SK-N-MC (cell line): ENCODE measurements at regions not wholly inside any gene's neighbourhood (a gene's known extent, or its start where the extent isn't known, plus 50 kb on each side); places are given as distances from the start of the nearest gene placed in this dataset.

Experiments
- DNase-seq: peaks from one replicate; pipeline ENCODE4 v3.0.0-alpha.2; 2011; ENCODE audit warnings: low read depth, low spot score
- H3K27ac ChIP-seq: fragments of 200-600 bp; sonication (generic); 2 replicates; pipeline ENCODE4 v1.5.1; 2016; ENCODE audit warnings: mixed run types
- H3K36me3 ChIP-seq: fragments of 200-600 bp; sonication (generic); 2 replicates; pipeline ENCODE4 v1.6.1; 2017; ENCODE audit warnings: antibody characterized with exemption, low read length, mixed read lengths; ENCODE audit not compliant: insufficient read depth
- H3K4me3 ChIP-seq: fragments of 200-600 bp; sonication (generic); 2 replicates; pipeline ENCODE4 v1.5.1; 2016
- H3K9ac ChIP-seq: fragments of 200-600 bp; sonication (generic); 2 replicates; pipeline ENCODE4 v1.8.0; 2017; ENCODE audit warnings: mixed run types, mixed read lengths; ENCODE audit not compliant: insufficient read length
- H3K9me3 ChIP-seq: fragments of 200-600 bp; sonication (generic); 2 replicates; pipeline ENCODE4 v1.6.1; 2017; ENCODE audit warnings: low read depth, mild to moderate bottlenecking, antibody characterized with exemption, low read length, moderate library complexity, mixed read lengths
- EZH2 ChIP-seq: fragments of 200-600 bp; sonication (generic); IDR thresholded peaks from one replicate; pipeline ENCODE4 v1.6.1; 2017; ENCODE audit warnings: antibody characterized with exemption
- FOXP2 ChIP-seq: optimal IDR thresholded peaks from 2 replicates; pipeline ENCODE3; 2011; ENCODE audit warnings: mild to moderate bottlenecking, moderate library complexity; ENCODE audit not compliant: insufficient read depth; ENCODE audit errors: extremely low read length, control extremely low read depth
- POLR2AphosphoS5 ChIP-seq: IDR thresholded peaks from 2 replicates; pipeline ENCODE4 v1.6.1; 2012; ENCODE audit warnings: mild to moderate bottlenecking, low read depth, low read length, borderline replicate concordance

GRCh38 chr6:138656364-138657064, 117.1 kb upstream of the CCDC28A start:
- TF ChIP-seq FOXP2, result no peak
- no peak for TF ChIP-seq POLR2AphosphoS5
- TF ChIP-seq EZH2, result no peak
- no peaks in the 10 kb centered on the region for H3K36me3 ChIP-seq
- H3K4me3 ChIP-seq, result no peak overlapping the region
- no peak overlapping the region for H3K27ac ChIP-seq
- DNase-seq, result no peak
- no peaks in the 10 kb centered on the region for H3K9me3 ChIP-seq
- H3K9ac ChIP-seq, result no peak overlapping the region

- H3K4me3 ChIP-seq, result no peak overlapping the region
- no peak overlapping the region for H3K9ac ChIP-seq
- H3K27ac ChIP-seq, result no peak overlapping the region
- DNase-seq, result no peak
- no peaks in the 10 kb centered on the region for H3K9me3 ChIP-seq
- no peaks in the 10 kb centered on the region for H3K36me3 ChIP-seq
- no peak for TF ChIP-seq POLR2AphosphoS5
Measured at GRCh38 chr6:138657065-138657425, 116.5 kb upstream of the CCDC28A start.

DNA sequence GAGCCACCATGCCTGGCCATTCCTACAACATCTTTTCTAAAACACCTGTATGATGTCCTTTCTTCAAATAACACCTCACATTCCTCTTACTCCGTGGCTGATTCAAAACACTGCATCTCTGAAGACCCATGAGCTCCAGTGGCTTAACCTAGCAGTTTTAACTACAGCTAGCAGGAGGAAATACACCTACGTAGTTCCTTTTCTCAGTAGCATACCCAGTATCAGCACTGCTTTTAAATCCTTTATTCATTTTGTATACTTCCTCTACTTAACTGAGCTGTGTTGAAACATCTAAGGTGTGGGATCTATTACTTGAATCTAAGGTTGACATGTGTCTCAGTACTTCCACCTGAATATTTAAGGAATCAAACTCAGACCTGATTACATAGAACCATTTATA, 113.6 kb upstream of the CCDC28A start:
- H3K36me3 ChIP-seq, result no peaks in the 10 kb centered on the region
- TF ChIP-seq EZH2, result no peak
- no peak for TF ChIP-seq FOXP2
- no peak for TF ChIP-seq POLR2AphosphoS5
- H3K9me3 ChIP-seq, result no peaks in the 10 kb centered on the region
- no peak for DNase-seq
- H3K4me3 ChIP-seq, result no peak overlapping the region
- no peak overlapping the region for H3K27ac ChIP-seq
- no peak overlapping the region for H3K9ac ChIP-seq

GRCh38 chr6:138662471-138662870, 111.1 kb upstream of the CCDC28A start:
- DNase-seq, result no peak
- Histone ChIP-seq H3K27ac (no peak overlapping the region), H3K36me3 (no peaks in the 10 kb centered on the region), H3K9ac (no peak overlapping the region), H3K4me3 (no peak overlapping the region), H3K9me3 (no peaks in the 10 kb centered on the region)
- TF ChIP-seq FOXP2 (no peak), POLR2AphosphoS5 (no peak), EZH2 (no peak)

GRCh38 chr6:138663892-138664291, 109.7 kb upstream of the CCDC28A start:
- Histone ChIP-seq H3K27ac (no peak overlapping the region), H3K9me3 (no peaks in the 10 kb centered on the region), H3K36me3 (no peaks in the 10 kb centered on the region), H3K4me3 (no peak overlapping the region), H3K9ac (no peak overlapping the region)
- no peak for TF ChIP-seq POLR2AphosphoS5
- no peak for TF ChIP-seq FOXP2
- no peak for TF ChIP-seq EZH2
- DNase-seq, result no peak

DNA sequence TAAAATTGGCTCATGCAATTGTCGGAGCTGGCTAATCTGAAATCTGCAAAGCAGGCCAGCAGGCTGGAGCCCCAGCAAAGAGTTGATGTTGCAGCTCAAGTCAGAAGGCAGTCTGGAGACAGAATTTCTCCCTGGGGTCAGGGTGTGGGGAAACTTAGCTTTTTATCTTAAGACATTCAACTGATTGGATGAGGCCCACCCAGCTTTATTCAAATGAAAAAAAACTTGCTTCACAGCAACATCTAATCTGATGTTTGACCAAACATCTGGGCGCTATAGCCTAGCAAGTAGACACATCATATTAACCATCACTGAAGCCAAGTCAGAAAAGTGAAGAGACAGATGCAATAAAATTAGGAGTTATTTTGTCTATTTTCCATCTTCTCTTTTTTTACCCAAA, 108.8 kb upstream of the CCDC28A start:
- H3K36me3 ChIP-seq, result no peaks in the 10 kb centered on the region
- no peak overlapping the region for H3K27ac ChIP-seq
- no peaks in the 10 kb centered on the region for H3K9me3 ChIP-seq
- DNase-seq, result no peak
- TF ChIP-seq FOXP2, result no peak
- no peak for TF ChIP-seq POLR2AphosphoS5
- no peak for TF ChIP-seq EZH2
- H3K4me3 ChIP-seq, result no peak overlapping the region
- no peak overlapping the region for H3K9ac ChIP-seq

DNA sequence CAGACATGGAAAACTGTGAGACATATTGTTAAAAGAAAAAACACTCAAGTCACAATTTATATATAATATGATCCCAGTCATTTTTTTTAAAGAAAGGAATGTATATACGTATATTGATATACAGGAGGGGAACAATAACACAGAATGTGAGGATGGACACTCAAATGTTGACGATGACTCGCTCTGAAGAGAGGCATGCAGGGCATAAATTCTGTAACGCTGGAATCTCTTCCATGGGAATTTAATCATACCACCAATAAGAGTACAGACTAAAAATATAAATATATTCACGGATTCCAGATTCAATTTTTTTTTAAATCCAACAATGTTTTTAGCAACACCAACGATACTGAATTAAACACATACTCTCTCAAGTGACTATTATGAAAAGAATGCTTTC, 106.9 kb upstream of the CCDC28A start:
- Histone ChIP-seq H3K4me3 (no peak overlapping the region), H3K9ac (no peak overlapping the region), H3K9me3 (no peaks in the 10 kb centered on the region), H3K36me3 (no peaks in the 10 kb centered on the region), H3K27ac (no peak overlapping the region)
- no peak for DNase-seq
- TF ChIP-seq FOXP2 (no peak), EZH2 (no peak), POLR2AphosphoS5 (no peak)

DNA sequence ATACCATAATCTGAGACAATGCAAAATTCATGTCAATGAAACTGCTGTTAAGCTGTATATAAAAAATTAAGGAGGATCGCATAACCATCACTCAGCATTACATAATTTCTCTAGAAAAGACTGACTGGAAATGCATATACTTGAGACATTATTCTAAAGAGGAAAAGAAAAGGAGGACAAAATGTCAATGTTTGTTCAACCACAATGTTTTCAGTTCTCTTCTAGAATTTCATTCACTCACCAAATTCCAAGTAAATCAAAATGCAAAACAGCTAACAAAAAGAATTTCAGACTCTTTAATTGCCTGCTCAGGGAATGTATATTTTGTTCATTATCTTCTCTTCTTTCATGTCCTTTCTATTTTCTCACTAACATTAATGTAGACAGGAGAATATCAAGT, 106.2 kb upstream of the CCDC28A start:
- H3K9ac ChIP-seq, result peak overlapping the region; percentile 25
- H3K4me3 ChIP-seq, result no peak overlapping the region
- TF ChIP-seq FOXP2 (no peak), EZH2 (no peak), POLR2AphosphoS5 (no peak)
- H3K36me3 ChIP-seq, result no peaks in the 10 kb centered on the region
- no peak for DNase-seq
- 0 out of 2 replicates have a peak overlapping the region, but pooled peaks have one; percentile 26 for H3K27ac ChIP-seq
- no peaks in the 10 kb centered on the region for H3K9me3 ChIP-seq

DNA sequence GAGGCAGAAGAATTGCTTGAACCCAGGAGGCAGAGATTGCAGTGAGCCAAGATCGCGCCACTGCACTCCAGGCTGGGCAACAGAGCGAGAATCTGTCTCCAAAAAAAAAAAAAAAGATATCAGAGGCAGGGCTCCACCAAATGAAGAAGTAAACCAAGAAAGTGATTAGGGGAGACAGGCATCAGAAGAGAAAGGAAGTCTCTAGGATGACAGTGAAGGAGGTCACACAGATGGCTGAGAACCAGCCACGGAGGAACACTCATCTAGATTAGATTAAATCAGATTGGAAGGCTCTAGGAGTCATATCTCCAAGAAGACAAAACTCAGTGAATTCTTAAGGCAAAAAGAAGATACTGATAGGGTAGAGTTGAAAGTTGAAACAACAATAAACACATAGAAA, 102.2 kb upstream of the CCDC28A start:
- H3K4me3 ChIP-seq, result no peak overlapping the region
- no peak for DNase-seq
- H3K9ac ChIP-seq, result no peak overlapping the region
- no peaks in the 10 kb centered on the region for H3K36me3 ChIP-seq
- H3K27ac ChIP-seq, result no peak overlapping the region
- H3K9me3 ChIP-seq, result no peaks in the 10 kb centered on the region
- TF ChIP-seq FOXP2, result no peak
- TF ChIP-seq POLR2AphosphoS5, result no peak
- TF ChIP-seq EZH2, result no peak
